GM10266 (cell line): ENCODE measurements at regions not wholly inside any gene's neighbourhood (a gene's known extent, or its start where the extent isn't known, plus 50 kb on each side); places are given as distances from the start of the nearest gene placed in this dataset.

Source experiments
- DNase-seq: peaks from one replicate; pipeline ENCODE4 v3.0.0; 2012; ENCODE audit errors: extremely low spot score
- CTCF ChIP-seq: IDR thresholded peaks from 2 replicates; pipeline ENCODE4 v1.5.1; 2012; ENCODE audit warnings: mild to moderate bottlenecking, low read depth; ENCODE audit not compliant: control insufficient read depth, insufficient read depth; ENCODE audit errors: missing control alignments

- no peak for TF ChIP-seq CTCF
- no peak for DNase-seq
Measured at GRCh38 chr18:57929922-57930321, 114.1 kb upstream of the NEDD4L start.

- DNase-seq: no peak
- TF ChIP-seq CTCF: no peak
Measured at GRCh38 chr18:57928466-57928865, 115.6 kb upstream of the NEDD4L start.

DNA sequence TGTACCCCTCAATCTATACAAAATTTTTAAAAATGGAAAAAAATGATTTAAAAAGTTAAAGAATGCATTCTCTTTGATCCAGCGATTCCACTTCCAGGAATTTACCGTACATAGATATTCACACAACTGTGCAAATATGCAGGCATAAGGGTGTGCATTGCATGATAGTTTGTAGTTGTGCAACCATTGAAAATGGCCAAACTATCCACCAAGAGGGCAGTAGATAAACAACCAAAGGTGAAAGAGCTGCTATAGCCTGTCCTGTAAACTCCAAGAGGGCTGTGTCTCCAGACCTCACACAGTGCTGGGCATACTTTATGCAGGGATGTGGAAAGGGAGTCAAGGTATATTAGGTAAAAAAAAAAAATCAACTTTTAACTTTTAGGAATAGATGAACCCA is 116.5 kb upstream of the NEDD4L start:
- TF ChIP-seq CTCF: no peak
- DNase-seq: no peak

- TF ChIP-seq CTCF: no peak
- DNase-seq: no peak
Measured at GRCh38 chr18:57925706-57926105, 118.3 kb upstream of the NEDD4L start.

GRCh38 chr18:57923611-57924010 is 120.4 kb upstream of the NEDD4L start:
- DNase-seq: no peak
- TF ChIP-seq CTCF: no peak

DNA sequence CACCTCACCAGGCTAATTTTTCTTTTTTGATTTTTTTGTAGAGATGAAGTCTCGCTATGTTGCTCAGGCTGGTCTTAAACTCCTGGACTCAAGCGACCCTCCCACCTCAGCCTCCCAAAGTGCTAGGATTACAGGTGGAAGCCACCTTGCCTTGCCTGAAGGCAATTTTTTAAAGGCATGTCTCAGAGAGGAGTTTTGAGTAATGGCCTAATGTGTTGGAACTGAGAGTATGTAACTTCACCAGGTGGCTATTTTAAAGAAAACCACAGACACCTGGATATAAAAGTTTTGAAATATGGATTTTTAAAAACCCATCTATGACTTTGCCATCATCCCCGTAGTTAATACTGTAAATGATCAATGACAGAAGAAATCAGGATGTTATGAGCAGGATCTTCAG is 119.8 kb upstream of the ATP8B1 start:
- no peak for TF ChIP-seq CTCF
- no peak for DNase-seq

- DNase-seq: no peak
- TF ChIP-seq CTCF: no peak
Measured at GRCh38 chr18:57921708-57922107, 118.6 kb upstream of the ATP8B1 start.
